ENCODE measurements at regions not wholly inside any gene's neighbourhood (a gene's known extent, or its start where the extent isn't known, plus 50 kb on each side); places are given as distances from the start of the nearest gene placed in this dataset.

GRCh38 chr13:85277748-85278147, 521.5 kb downstream of the SLITRK6 start:
- DNase-seq = no peak

- DNase-seq = no peak
These were observed 532.4 kb downstream of the SLITRK6 start for GRCh38 chr13:85266771-85267170.

- no peak for DNase-seq
These were observed 532.9 kb downstream of the SLITRK6 start for GRCh38 chr13:85266331-85266730.

- no peak for DNase-seq
These were observed 533.9 kb downstream of the SLITRK6 start for GRCh38 chr13:85265296-85265695.

- no peak for DNase-seq
These were observed 536.7 kb downstream of the SLITRK6 start for GRCh38 chr13:85262499-85262898.

GRCh38 chr13:85261757-85262346, 537.4 kb downstream of the SLITRK6 start:
- no peak for DNase-seq

- no peak for DNase-seq
These were observed 538.3 kb downstream of the SLITRK6 start for GRCh38 chr13:85260896-85261295.

- no peak for DNase-seq
These were observed 543.2 kb downstream of the SLITRK6 start for GRCh38 chr13:85255978-85256377.

GRCh38 chr13:85254641-85255040, 544.6 kb downstream of the SLITRK6 start:
- DNase-seq = no peak

- no peak for DNase-seq
These were observed 550.1 kb downstream of the SLITRK6 start for GRCh38 chr13:85249151-85249550.

- no peak for DNase-seq
These were observed 551.4 kb downstream of the SLITRK6 start for GRCh38 chr13:85247780-85248179.

- no peak for DNase-seq
These were observed 555.4 kb downstream of the SLITRK6 start for GRCh38 chr13:85243831-85244230.

GRCh38 chr13:85241060-85241459, 558.2 kb downstream of the SLITRK6 start:
- DNase-seq = no peak

- DNase-seq = no peak
These were observed 562.8 kb downstream of the SLITRK6 start for GRCh38 chr13:85236413-85236812.

GRCh38 chr13:85230691-85231093, 568.5 kb downstream of the SLITRK6 start:
- no peak for DNase-seq

- no peak for DNase-seq
These were observed 570.5 kb downstream of the SLITRK6 start for GRCh38 chr13:85228692-85229091.

- DNase-seq = no peak
These were observed 575.1 kb downstream of the SLITRK6 start for GRCh38 chr13:85223883-85224656.

- DNase-seq = no peak
These were observed 582.6 kb downstream of the SLITRK6 start for GRCh38 chr13:85216576-85216975.

GRCh38 chr13:85212692-85213091, 586.5 kb downstream of the SLITRK6 start:
- DNase-seq = no peak

GRCh38 chr13:85204668-85205344, 594.4 kb downstream of the SLITRK6 start:
- DNase-seq = no peak

GRCh38 chr13:85197431-85197830, 601.8 kb downstream of the SLITRK6 start:
- no peak for DNase-seq

- DNase-seq = no peak
These were observed 604.7 kb downstream of the SLITRK6 start for GRCh38 chr13:85194482-85194881.

- DNase-seq = no peak
These were observed 607.1 kb downstream of the SLITRK6 start for GRCh38 chr13:85191996-85192718.
